HG02938 (cell line): ENCODE measurements at regions not wholly inside any gene's neighbourhood (a gene's known extent, or its start where the extent isn't known, plus 50 kb on each side); places are given as distances from the start of the nearest gene placed in this dataset.
"Not testable (repeated sequence)": the region's sequence is repeated elsewhere in the genome, so short reads cannot be mapped to it uniquely, and the experiment has no call there.

Source experiments
- ATAC-seq: cut with Tn5 transposase; IDR thresholded peaks from one replicate; pipeline ENCODE4 v1.9.1; 2021; ENCODE audit warnings: mild to moderate bottlenecking, moderate library complexity; ENCODE audit not compliant: unreplicated experiment

- ATAC-seq, result no peak
Measured at GRCh38 chr2:3115301-3116042, 262.1 kb downstream of the EIPR1 start.

- no peak for ATAC-seq
Measured at GRCh38 chr2:3114406-3115185, 263.0 kb downstream of the EIPR1 start.

GRCh38 chr2:3113769-3114168 lies 263.8 kb downstream of the EIPR1 start:
- no peak for ATAC-seq

GRCh38 chr2:3113122-3113521 lies 264.5 kb downstream of the EIPR1 start:
- ATAC-seq, result no peak

GRCh38 chr2:3112553-3112952 lies 265.1 kb downstream of the EIPR1 start:
- ATAC-seq, result no peak

- ATAC-seq, result no peak
Measured at GRCh38 chr2:3112131-3112530, 265.5 kb downstream of the EIPR1 start.

- ATAC-seq, result no peak
Measured at GRCh38 chr2:3110994-3111666, 266.5 kb downstream of the EIPR1 start.

GRCh38 chr2:3110555-3110954 lies 267.1 kb downstream of the EIPR1 start:
- no peak for ATAC-seq

- no peak for ATAC-seq
Measured at GRCh38 chr2:3108710-3109702, 268.6 kb downstream of the EIPR1 start.

GRCh38 chr2:3108105-3108504 lies 269.5 kb downstream of the EIPR1 start:
- no peak for ATAC-seq

GRCh38 chr2:3107567-3107966 lies 270.1 kb downstream of the EIPR1 start:
- ATAC-seq, result no peak

GRCh38 chr2:3105814-3106569 lies 271.6 kb downstream of the EIPR1 start:
- ATAC-seq, result no peak

- not testable (repeated sequence) for ATAC-seq
Measured at GRCh38 chr2:3104958-3105813, 272.4 kb downstream of the EIPR1 start.

GRCh38 chr2:3104261-3104660 lies 273.4 kb downstream of the EIPR1 start:
- no peak for ATAC-seq

- no peak for ATAC-seq
Measured at GRCh38 chr2:3102922-3103569, 274.6 kb downstream of the EIPR1 start.

- ATAC-seq, result no peak
Measured at GRCh38 chr2:3102081-3102921, 275.3 kb downstream of the EIPR1 start.
